GM12873 (cell line): ENCODE measurements at regions not wholly inside any gene's neighbourhood (a gene's known extent, or its start where the extent isn't known, plus 50 kb on each side); places are given as distances from the start of the nearest gene placed in this dataset.

Experiments
- CTCF ChIP-seq: IDR thresholded peaks from 2 replicates; pipeline ENCODE4 v1.5.1; 2012; ENCODE audit warnings: low read depth, mild to moderate bottlenecking, moderate library complexity, low read length, control low read depth; ENCODE audit not compliant: insufficient read depth; ENCODE audit errors: missing control alignments

DNA sequence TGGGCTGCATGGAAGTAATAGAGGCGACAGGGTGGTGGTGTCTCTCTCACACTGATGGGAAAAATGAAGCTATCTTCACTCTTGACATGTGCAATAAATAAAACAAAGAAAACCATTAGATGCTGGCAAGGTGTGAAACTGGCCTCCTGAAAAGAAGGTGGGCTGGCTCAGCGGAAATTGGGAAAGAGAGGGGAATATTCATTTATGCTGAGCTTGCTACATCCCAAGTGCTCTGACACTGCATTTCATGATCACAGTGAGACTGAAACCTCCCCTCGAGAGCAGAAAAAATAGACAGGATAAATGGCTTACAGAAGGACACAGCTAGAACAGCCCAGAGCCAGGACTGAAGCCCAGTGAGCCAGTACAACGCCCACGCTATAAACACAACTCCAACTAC lies 112.1 kb upstream of the SMLR1 start:
- TF ChIP-seq CTCF, result no peak

GRCh38 chr6:130716466-130716865 lies 110.7 kb upstream of the SMLR1 start:
- TF ChIP-seq CTCF, result no peak

DNA sequence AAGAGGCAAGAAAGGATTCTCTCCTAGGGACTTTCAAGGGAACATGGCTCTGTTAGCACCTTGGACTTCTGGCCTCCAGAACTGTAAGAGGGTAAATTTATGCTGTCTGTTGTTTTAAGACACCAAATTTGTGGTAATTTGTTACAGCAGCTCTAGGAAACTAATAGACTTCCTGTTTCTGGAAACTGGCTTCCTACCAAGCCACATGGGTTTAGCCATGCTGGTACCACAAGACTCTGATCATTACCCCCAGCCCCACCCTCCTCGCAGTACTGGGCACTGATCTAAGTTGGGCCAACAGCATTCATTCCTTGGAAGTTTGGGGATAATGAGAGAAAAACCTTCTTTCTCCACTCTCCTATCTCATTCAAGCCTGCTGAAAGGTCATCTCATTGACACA lies 109.5 kb upstream of the SMLR1 start:
- no peak for TF ChIP-seq CTCF

DNA sequence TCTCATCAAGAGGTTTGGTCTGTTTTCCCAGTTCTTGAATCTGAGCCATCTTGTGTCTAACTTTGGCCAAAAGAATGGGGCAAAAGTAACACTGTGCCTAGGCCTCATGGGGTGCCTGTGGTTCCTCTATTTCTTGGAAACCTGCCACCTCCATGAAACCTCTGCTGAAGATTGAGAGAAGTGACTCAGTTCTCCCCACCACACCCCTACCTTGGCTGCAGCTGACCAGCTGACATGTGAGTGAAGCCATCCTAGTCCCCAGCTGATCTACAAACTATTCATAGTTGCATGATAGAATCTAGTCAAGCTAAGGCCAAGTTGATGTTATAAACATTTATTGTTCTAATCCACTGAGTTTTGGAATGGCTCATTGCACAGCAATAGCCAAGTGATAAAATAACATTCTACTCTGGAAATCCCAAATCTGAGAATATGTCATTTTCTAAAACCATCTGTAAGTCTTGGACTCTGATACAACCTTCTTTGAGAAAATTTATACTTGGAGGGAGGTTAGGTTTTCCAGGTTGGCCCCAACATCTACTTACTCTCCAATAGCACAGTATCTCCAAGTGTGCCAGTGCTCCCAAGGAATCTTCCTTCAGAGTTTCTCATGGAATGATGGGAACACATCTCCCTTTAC lies 107.0 kb upstream of the SMLR1 start:
- no peak for TF ChIP-seq CTCF

DNA sequence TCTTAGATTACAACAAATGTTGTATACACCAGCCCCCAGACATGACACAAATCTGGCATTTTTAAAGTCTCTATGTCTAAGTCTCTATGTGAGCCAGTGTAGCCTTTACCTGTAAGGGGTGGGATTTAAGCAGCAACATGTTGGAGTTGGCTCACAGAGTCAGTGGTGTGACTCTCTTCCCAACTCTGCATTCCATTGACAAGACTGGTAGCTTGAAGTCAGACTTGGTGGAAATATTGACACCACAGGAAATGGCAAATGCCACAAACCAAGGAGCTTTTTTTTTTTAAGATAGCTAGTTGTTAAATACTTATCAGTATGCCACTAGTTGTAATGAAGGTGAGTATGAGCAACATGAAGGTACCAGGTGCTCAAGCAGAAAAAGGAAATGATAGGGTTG lies 103.1 kb upstream of the SMLR1 start:
- no peak for TF ChIP-seq CTCF

DNA sequence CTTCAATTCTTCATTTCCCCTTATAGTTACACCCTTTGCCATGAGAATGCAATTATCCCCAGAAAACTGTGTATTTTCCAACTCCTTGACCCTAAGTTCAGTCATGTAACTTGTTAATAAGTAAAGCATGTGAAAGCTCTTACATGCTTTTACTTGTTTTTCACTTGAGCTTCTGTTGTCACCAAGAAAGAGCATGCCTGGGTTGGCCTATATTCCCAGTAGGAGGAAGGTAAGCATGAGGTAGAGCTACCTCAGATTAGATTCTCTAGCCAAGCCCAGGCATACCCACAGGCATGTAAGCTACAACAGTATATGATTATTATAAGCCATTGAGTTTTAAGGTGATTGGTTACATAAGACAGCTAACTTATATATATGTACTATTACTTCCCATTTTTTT lies 101.7 kb upstream of the SMLR1 start:
- TF ChIP-seq CTCF, result no peak

DNA sequence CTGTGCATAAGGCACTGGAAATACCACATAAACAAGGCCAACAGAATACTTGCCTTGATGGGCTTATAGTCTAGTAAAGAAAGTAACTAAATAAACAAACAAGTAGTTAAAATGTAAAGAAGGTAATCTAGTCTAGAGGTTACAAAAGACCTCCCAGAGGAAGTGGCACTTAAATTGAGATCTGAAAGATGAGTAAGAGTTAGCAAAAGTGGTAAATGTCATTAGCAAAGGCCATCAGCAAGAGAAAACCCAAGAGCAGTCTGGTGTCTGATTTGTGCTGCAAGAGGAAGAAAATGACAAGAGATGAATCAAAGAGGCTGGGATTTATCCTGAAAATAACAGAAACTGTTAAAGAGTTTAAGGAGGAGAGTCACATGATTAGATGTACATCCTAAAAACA lies 96.6 kb upstream of the SMLR1 start:
- TF ChIP-seq CTCF, result no peak
